Peyer's patch (tissue), 4 donors: ENCODE measurements at regions not wholly inside any gene's neighbourhood (a gene's known extent, or its start where the extent isn't known, plus 50 kb on each side); places are given as distances from the start of the nearest gene placed in this dataset.

Experiments
- POLR2A ChIP-seq, 2 donors: fragments of 450-650 bp; IDR thresholded peaks; one replicate each; pipeline ENCODE4 v1.5.1; 2017; ENCODE audit warnings: antibody characterized with exemption in 2 of 2, mild to moderate bottlenecking in 2 of 2, moderate library complexity in 2 of 2
- TF ChIP-seq, protein P1 (sequence below), 6 experiments: fragments of 450-650 bp in 4 of 6; fragments of 200-600 bp in 2 of 6; sonication (generic) in 1 of 6; IDR thresholded peaks; one replicate each; pipeline ENCODE4 v1.5.1; 2017 to 2019; ENCODE audit warnings: antibody characterized with exemption in 6 of 6, mild to moderate bottlenecking in 3 of 6, moderate library complexity in 1 of 6

GRCh38 chr9:26539867-26540493 is 352.6 kb downstream of the CAAP1 start:
- TF ChIP-seq POLR2A (IDR thresholded peaks at IDR 0.05): no peak
- TF ChIP-seq, protein P1, sequence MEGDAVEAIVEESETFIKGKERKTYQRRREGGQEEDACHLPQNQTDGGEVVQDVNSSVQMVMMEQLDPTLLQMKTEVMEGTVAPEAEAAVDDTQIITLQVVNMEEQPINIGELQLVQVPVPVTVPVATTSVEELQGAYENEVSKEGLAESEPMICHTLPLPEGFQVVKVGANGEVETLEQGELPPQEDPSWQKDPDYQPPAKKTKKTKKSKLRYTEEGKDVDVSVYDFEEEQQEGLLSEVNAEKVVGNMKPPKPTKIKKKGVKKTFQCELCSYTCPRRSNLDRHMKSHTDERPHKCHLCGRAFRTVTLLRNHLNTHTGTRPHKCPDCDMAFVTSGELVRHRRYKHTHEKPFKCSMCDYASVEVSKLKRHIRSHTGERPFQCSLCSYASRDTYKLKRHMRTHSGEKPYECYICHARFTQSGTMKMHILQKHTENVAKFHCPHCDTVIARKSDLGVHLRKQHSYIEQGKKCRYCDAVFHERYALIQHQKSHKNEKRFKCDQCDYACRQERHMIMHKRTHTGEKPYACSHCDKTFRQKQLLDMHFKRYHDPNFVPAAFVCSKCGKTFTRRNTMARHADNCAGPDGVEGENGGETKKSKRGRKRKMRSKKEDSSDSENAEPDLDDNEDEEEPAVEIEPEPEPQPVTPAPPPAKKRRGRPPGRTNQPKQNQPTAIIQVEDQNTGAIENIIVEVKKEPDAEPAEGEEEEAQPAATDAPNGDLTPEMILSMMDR (IDR thresholded peaks at IDR 0.05): no peak
